Esophagus squamous epithelium (tissue), 4 donors: ENCODE measurements at regions not wholly inside any gene's neighbourhood (a gene's known extent, or its start where the extent isn't known, plus 50 kb on each side); places are given as distances from the start of the nearest gene placed in this dataset.

Experiments
- CTCF ChIP-seq, 6 experiments: fragments of 450-650 bp in 4 of 6; fragments of 200-600 bp in 2 of 6; sonication (generic) in 2 of 6; IDR thresholded peaks; one replicate each; pipeline ENCODE4 v1.5.1; 2016 to 2019; ENCODE audit warnings: antibody characterized with exemption in 6 of 6, mild to moderate bottlenecking in 4 of 6, moderate library complexity in 4 of 6
- POLR2A ChIP-seq, 4 donors: fragments of 450-650 bp; IDR thresholded peaks; one replicate each; pipeline ENCODE4 v1.6.1; 2017; ENCODE audit warnings: antibody characterized with exemption in 4 of 4, mild to moderate bottlenecking in 4 of 4, moderate library complexity in 3 of 4

- TF ChIP-seq CTCF (IDR thresholded peaks at IDR 0.05) (no peak), POLR2A (IDR thresholded peaks at IDR 0.05) (no peak)
Measured at GRCh38 chr11:27281276-27281675, 81.7 kb downstream of the CCDC34 start.
